Endodermal cell (in vitro differentiated cells): ENCODE measurements at regions not wholly inside any gene's neighbourhood (a gene's known extent, or its start where the extent isn't known, plus 50 kb on each side); places are given as distances from the start of the nearest gene placed in this dataset.

Experiments used
- DNase-seq: peaks from one replicate; pipeline ENCODE4 v3.0.0-alpha.2; 2017
- H3K27ac ChIP-seq: 2 replicates; pipeline ENCODE4 v1.5.1; 2013; ENCODE audit warnings: mild to moderate bottlenecking, low read depth, low read length, moderate library complexity
- H3K27me3 ChIP-seq: 2 replicates; pipeline ENCODE4 v1.6.1; 2013; ENCODE audit warnings: mild to moderate bottlenecking, low read length, moderate library complexity; ENCODE audit not compliant: insufficient read depth, control insufficient read depth, poor library complexity, severe bottlenecking
- H3K36me3 ChIP-seq: 2 replicates; pipeline ENCODE4 v1.7.0; 2013; ENCODE audit warnings: mild to moderate bottlenecking, low read length, moderate library complexity; ENCODE audit not compliant: control insufficient read depth, insufficient read depth
- H3K4me1 ChIP-seq: one replicate; pipeline ENCODE4 v1.7.0; 2013; ENCODE audit warnings: low read length; ENCODE audit not compliant: control insufficient read depth, insufficient read depth
- H3K4me3 ChIP-seq: 2 replicates; pipeline ENCODE4 v1.5.1; 2013; ENCODE audit warnings: mild to moderate bottlenecking, low read length, moderate library complexity
- H3K9ac ChIP-seq: 2 replicates; pipeline ENCODE4 v1.6.1; 2013; ENCODE audit warnings: mild to moderate bottlenecking, low read length, moderate library complexity; ENCODE audit not compliant: poor library complexity, severe bottlenecking; ENCODE audit errors: extremely low read depth
- H3K9me3 ChIP-seq: 2 replicates; pipeline ENCODE4 v1.6.1; 2013; ENCODE audit warnings: mild to moderate bottlenecking, low read length, moderate library complexity; ENCODE audit not compliant: control insufficient read depth
- H3K27ac Mint-ChIP-seq: 2 replicates; pipeline ENCODE4 v1.8.0; 2020; ENCODE audit warnings: mixed read lengths
- H3K27me3 Mint-ChIP-seq: 2 replicates; pipeline ENCODE4 v1.8.0; 2021; ENCODE audit warnings: mild to moderate bottlenecking, mixed read lengths; ENCODE audit not compliant: insufficient read depth
- H3K36me3 Mint-ChIP-seq: 2 replicates; pipeline ENCODE4 v1.8.0; 2020; ENCODE audit warnings: low read depth, mixed read lengths
- H3K4me1 Mint-ChIP-seq: 2 replicates; pipeline ENCODE4 v1.8.0; 2020; ENCODE audit warnings: mixed read lengths
- H3K4me3 Mint-ChIP-seq: 2 replicates; pipeline ENCODE4 v1.8.0; 2020; ENCODE audit warnings: mild to moderate bottlenecking, moderate library complexity, mixed read lengths
- H3K9me3 Mint-ChIP-seq: 2 replicates; pipeline ENCODE4 v1.8.0; 2020; ENCODE audit warnings: mild to moderate bottlenecking, mixed read lengths
- CTCF ChIP-seq: fragments of 200-600 bp; sonication (generic); conservative IDR thresholded peaks from 2 replicates; pipeline ENCODE4 v1.5.0; 2021; ENCODE audit warnings: antibody characterized with exemption, mild to moderate bottlenecking
- WGBS, 2 experiments: methylation state at CpG; one replicate each; pipeline versions ENCODE4 v1.1.5 to v1.1.7; 2013; ENCODE audit warnings: missing lambda C conversion rate in 2 of 2, mixed read lengths in 1 of 2; ENCODE audit not compliant: insufficient coverage in 1 of 2, insufficient read length in 1 of 2; 5-methylcytosine and 5-hydroxymethylcytosine counted together

GRCh38 chr13:59442461-59442860 lies 721.3 kb downstream of the DIAPH3 start:
- no peak overlapping the region for H3K27ac ChIP-seq
- H3K4me1 Mint-ChIP-seq = peaks cover 48% of the 10 kb centered on the region
- no peaks in the 10 kb centered on the region for H3K36me3 ChIP-seq
- H3K27me3 Mint-ChIP-seq = peaks cover 24% of the 10 kb centered on the region
- no peaks in the 10 kb centered on the region for H3K36me3 Mint-ChIP-seq
- DNase-seq = no peak
- peaks cover 15% of the 10 kb centered on the region for H3K9me3 Mint-ChIP-seq
- no peak overlapping the region for H3K27ac Mint-ChIP-seq
- peaks cover 10% of the 10 kb centered on the region for H3K4me1 ChIP-seq
- H3K4me3 Mint-ChIP-seq = no peak overlapping the region
- H3K9me3 ChIP-seq = peaks cover 6% of the 10 kb centered on the region
- H3K9ac ChIP-seq = no peak overlapping the region
- 75 to 78% methylated on average over 3 to 4 of the region's 4 CpGs for WGBS, 2 experiments
- H3K27me3 ChIP-seq = no peaks in the 10 kb centered on the region
- no peak for TF ChIP-seq CTCF
- peak overlapping the region; percentile 19 for H3K4me3 ChIP-seq

GRCh38 chr13:59442944-59443486 lies 720.7 kb downstream of the DIAPH3 start:
- peaks cover 54% of the 10 kb centered on the region for H3K4me1 Mint-ChIP-seq

GRCh38 chr13:59444210-59444857 lies 719.4 kb downstream of the DIAPH3 start:
- H3K4me1 ChIP-seq = peaks cover 18% of the 10 kb centered on the region
- no peaks in the 10 kb centered on the region for H3K27me3 ChIP-seq
- no peak for DNase-seq
- H3K9ac ChIP-seq = no peak overlapping the region
- H3K27ac Mint-ChIP-seq = no peak overlapping the region
- no peak overlapping the region for H3K4me3 ChIP-seq
- no peak overlapping the region for H3K4me3 Mint-ChIP-seq
- H3K36me3 ChIP-seq = no peaks in the 10 kb centered on the region
- H3K27me3 Mint-ChIP-seq = peaks cover 23% of the 10 kb centered on the region
- H3K4me1 Mint-ChIP-seq = peaks cover 61% of the 10 kb centered on the region
- H3K9me3 ChIP-seq = peaks cover 2% of the 10 kb centered on the region
- WGBS, 2 experiments = 82 to 90% methylated on average over 5 to 6 of the region's 6 CpGs
- no peak overlapping the region for H3K27ac ChIP-seq
- H3K36me3 Mint-ChIP-seq = no peaks in the 10 kb centered on the region
- no peak for TF ChIP-seq CTCF
- H3K9me3 Mint-ChIP-seq = peaks cover 10% of the 10 kb centered on the region

More at GRCh38 chr13:59442944-59443486, 720.7 kb downstream of the DIAPH3 start:
- no peak overlapping the region for H3K27ac ChIP-seq
- WGBS, 2 experiments = 96 to 100% methylated on average over 1 to 5 of the region's 6 CpGs
- Mint-ChIP-seq H3K36me3 (no peaks in the 10 kb centered on the region), H3K4me3 (no peak overlapping the region), H3K27ac (no peak overlapping the region), H3K9me3 (peaks cover 15% of the 10 kb centered on the region), H3K27me3 (peaks cover 24% of the 10 kb centered on the region)
- no peaks in the 10 kb centered on the region for H3K36me3 ChIP-seq
- no peak for TF ChIP-seq CTCF
- H3K4me1 ChIP-seq = peaks cover 15% of the 10 kb centered on the region
- H3K9me3 ChIP-seq = peaks cover 6% of the 10 kb centered on the region
- no peak overlapping the region for H3K9ac ChIP-seq
- H3K4me3 ChIP-seq = no peak overlapping the region
- no peaks in the 10 kb centered on the region for H3K27me3 ChIP-seq
- no peak for DNase-seq
